Nephron progenitor cell (in vitro differentiated cells): ENCODE measurements at regions not wholly inside any gene's neighbourhood (a gene's known extent, or its start where the extent isn't known, plus 50 kb on each side); places are given as distances from the start of the nearest gene placed in this dataset.

ENCODE experiments used
- DNase-seq: peaks from one replicate; pipeline ENCODE4 v3.0.0; 2021
- H3K27ac Mint-ChIP-seq: 2 replicates; pipeline ENCODE4 v1.8.0; 2021; ENCODE audit warnings: mild to moderate bottlenecking, moderate library complexity, mixed read lengths
- H3K27me3 Mint-ChIP-seq: 2 replicates; pipeline ENCODE4 v1.8.0; 2021; ENCODE audit warnings: mild to moderate bottlenecking, low read depth, mixed read lengths; ENCODE audit not compliant: poor library complexity
- H3K36me3 Mint-ChIP-seq: 2 replicates; pipeline ENCODE4 v1.8.0; 2021; ENCODE audit warnings: low read depth, mixed read lengths
- H3K4me1 Mint-ChIP-seq: 2 replicates; pipeline ENCODE4 v1.8.0; 2021; ENCODE audit warnings: mixed read lengths
- H3K4me3 Mint-ChIP-seq: 2 replicates; pipeline ENCODE4 v1.8.0; 2021; ENCODE audit warnings: mild to moderate bottlenecking, moderate library complexity, mixed read lengths
- H3K9me3 Mint-ChIP-seq: 2 replicates; pipeline ENCODE4 v1.8.0; 2021; ENCODE audit warnings: mild to moderate bottlenecking, moderate library complexity, mixed read lengths
- TF ChIP-seq, protein P1 (sequence below): fragments of 200-600 bp; sonication (generic); IDR thresholded peaks from 2 replicates; pipeline ENCODE4 v1.5.0; 2021; ENCODE audit warnings: antibody characterized with exemption

DNA sequence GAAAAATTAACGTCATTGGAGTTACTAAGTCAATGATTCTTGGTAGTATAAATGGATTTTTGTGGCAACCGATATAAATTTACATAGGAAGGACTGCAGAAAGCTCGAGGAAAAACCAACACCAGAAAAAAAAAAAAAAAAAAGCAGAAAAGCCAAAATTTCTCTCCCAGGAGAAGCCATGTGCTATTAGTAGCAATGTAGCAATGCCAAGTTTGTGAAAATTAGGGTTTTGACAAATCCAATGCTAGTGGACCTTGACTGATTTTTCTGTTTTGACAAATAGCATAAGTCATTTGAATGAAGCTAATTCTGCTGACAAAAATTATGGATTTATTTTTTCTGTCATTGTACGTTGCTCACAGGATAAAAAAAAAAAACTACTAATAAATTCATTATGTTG lies 1561.9 kb downstream of the MRPL39 start:
- H3K27ac Mint-ChIP-seq = no peak overlapping the region
- no peak for DNase-seq
- TF ChIP-seq, protein P1, sequence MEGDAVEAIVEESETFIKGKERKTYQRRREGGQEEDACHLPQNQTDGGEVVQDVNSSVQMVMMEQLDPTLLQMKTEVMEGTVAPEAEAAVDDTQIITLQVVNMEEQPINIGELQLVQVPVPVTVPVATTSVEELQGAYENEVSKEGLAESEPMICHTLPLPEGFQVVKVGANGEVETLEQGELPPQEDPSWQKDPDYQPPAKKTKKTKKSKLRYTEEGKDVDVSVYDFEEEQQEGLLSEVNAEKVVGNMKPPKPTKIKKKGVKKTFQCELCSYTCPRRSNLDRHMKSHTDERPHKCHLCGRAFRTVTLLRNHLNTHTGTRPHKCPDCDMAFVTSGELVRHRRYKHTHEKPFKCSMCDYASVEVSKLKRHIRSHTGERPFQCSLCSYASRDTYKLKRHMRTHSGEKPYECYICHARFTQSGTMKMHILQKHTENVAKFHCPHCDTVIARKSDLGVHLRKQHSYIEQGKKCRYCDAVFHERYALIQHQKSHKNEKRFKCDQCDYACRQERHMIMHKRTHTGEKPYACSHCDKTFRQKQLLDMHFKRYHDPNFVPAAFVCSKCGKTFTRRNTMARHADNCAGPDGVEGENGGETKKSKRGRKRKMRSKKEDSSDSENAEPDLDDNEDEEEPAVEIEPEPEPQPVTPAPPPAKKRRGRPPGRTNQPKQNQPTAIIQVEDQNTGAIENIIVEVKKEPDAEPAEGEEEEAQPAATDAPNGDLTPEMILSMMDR = no peak
- peaks cover 20% of the 10 kb centered on the region for H3K9me3 Mint-ChIP-seq
- H3K27me3 Mint-ChIP-seq = no peaks in the 10 kb centered on the region
- no peak overlapping the region for H3K4me3 Mint-ChIP-seq
- no peaks in the 10 kb centered on the region for H3K36me3 Mint-ChIP-seq
- no peaks in the 10 kb centered on the region for H3K4me1 Mint-ChIP-seq

DNA sequence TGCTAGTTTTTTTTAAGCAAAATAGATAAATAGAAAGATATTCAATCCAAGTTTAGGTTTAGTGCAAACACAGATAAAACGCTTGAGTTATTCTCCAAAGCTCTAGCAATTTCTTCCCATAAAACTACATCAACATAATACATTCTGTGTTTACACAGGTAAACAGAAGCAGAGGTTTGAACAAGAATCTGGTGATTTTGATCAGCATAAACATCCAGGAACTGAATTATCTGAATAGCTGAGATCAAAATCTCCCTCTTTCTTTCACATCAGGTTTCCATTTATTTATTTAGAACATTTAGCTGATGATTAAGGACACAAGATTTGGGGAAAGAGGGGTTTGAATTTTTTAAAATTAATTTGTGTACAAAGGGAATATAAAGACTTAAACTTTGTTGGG lies 1564.6 kb downstream of the MRPL39 start:
- H3K4me3 Mint-ChIP-seq = no peak overlapping the region
- no peak for DNase-seq
- no peaks in the 10 kb centered on the region for H3K36me3 Mint-ChIP-seq
- H3K4me1 Mint-ChIP-seq = no peaks in the 10 kb centered on the region
- TF ChIP-seq, protein P1 = no peak
- no peaks in the 10 kb centered on the region for H3K27me3 Mint-ChIP-seq
- no peak overlapping the region for H3K27ac Mint-ChIP-seq
- peaks cover 28% of the 10 kb centered on the region for H3K9me3 Mint-ChIP-seq

DNA sequence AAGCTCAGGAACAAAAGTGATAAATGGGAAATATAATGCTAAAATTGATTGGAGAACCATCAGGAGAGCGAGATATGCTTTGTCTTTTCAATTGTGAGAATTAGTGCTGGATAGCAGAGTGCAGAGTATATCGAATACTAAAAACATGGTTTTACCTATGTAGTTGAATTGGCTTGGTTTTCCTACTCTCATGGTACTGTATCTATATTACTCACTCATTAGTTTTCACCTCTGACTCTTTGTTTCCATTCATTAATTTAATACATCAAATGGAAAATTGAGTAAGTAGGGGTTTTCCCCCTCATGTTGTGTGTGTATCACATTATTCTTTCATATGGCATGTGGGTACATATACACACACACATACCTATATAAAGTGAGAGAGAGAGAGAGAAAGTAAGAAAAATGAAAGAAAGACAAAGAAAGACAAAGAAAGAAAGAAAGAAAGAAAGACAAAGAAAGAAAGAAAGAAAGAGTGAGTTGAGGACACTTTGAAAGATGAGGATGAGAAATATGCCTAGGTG lies 1574.5 kb downstream of the MRPL39 start:
- H3K36me3 Mint-ChIP-seq = no peaks in the 10 kb centered on the region
- no peak overlapping the region for H3K27ac Mint-ChIP-seq
- TF ChIP-seq, protein P1 = no peak
- H3K27me3 Mint-ChIP-seq = no peaks in the 10 kb centered on the region
- no peak overlapping the region for H3K4me3 Mint-ChIP-seq
- H3K9me3 Mint-ChIP-seq = peaks cover 59% of the 10 kb centered on the region
- DNase-seq = no peak
- H3K4me1 Mint-ChIP-seq = no peaks in the 10 kb centered on the region

DNA sequence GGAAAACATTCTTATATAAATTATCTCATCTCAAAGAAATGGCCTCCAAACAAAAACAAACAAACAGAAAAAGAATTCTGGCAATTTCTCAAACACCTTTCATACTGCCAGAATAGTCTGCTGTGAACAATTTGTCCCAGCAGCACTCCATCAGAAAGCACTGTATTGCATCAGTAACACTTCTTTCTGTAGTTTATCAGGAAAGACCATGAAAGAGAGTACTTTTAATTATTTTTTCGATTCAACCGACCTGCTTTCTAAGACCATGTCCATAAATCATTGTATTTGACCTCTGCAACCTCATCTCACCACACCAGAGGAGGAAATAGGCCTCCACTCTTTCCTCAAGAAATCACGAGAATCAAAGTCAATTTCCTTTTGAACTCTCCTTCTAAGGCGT lies 1579.9 kb downstream of the MRPL39 start:
- H3K9me3 Mint-ChIP-seq = peaks cover 33% of the 10 kb centered on the region
- no peaks in the 10 kb centered on the region for H3K36me3 Mint-ChIP-seq
- no peak overlapping the region for H3K27ac Mint-ChIP-seq
- no peak for DNase-seq
- no peak overlapping the region for H3K4me3 Mint-ChIP-seq
- no peaks in the 10 kb centered on the region for H3K27me3 Mint-ChIP-seq
- no peaks in the 10 kb centered on the region for H3K4me1 Mint-ChIP-seq
- TF ChIP-seq, protein P1 = no peak

DNA sequence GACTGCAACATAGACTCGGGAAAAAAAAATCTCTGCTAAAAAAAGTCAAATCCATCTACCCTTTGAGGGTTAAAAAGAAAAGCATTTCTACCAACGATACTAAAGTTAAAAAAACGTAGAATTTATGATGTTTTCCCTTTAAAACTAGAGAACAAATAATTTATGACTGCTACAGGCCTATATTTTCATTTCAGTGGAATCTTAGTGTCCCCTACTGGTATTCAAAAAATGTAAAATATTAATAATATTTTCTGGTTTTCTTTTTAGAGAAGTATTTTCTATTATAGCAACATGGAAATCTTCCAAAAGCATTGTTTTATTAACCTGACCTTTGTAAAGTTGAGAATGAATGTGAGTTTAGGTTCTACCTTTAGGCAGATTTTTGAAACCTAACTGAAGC lies 1582.2 kb downstream of the MRPL39 start:
- Mint-ChIP-seq H3K9me3 (peaks cover 42% of the 10 kb centered on the region), H3K4me1 (no peaks in the 10 kb centered on the region), H3K36me3 (no peaks in the 10 kb centered on the region), H3K27ac (no peak overlapping the region), H3K4me3 (no peak overlapping the region), H3K27me3 (no peaks in the 10 kb centered on the region)
- no peak for DNase-seq
- TF ChIP-seq, protein P1 = no peak

DNA sequence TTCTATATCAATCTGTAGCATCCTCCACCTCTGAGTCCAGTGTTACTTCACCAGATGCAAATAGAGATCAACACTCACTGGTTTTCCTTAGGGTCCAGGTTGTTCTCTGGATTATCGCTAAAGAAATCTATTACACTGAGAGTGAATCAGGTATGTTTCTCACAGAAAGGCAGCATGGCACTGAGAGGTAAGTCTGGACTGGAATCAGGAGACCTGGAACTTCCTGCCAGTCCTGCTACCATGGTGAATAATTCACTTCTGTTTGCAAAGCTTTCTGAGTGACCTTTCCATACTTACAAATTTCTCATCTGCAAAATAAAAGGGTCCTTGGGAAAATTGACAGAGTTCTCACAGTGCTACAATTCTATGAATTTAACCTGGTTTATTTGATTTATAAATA lies 1583.3 kb downstream of the MRPL39 start:
- Mint-ChIP-seq H3K27ac (no peak overlapping the region), H3K4me1 (no peaks in the 10 kb centered on the region), H3K4me3 (no peak overlapping the region)

More for the DNA sequence above, 1583.3 kb downstream of the MRPL39 start:
- Mint-ChIP-seq H3K36me3 (peaks cover 6% of the 10 kb centered on the region), H3K27me3 (no peaks in the 10 kb centered on the region), H3K9me3 (peaks cover 53% of the 10 kb centered on the region)
- DNase-seq = no peak
- TF ChIP-seq, protein P1 = no peak
